PC-9 (cell line): ENCODE measurements at regions not wholly inside any gene's neighbourhood (a gene's known extent, or its start where the extent isn't known, plus 50 kb on each side); places are given as distances from the start of the nearest gene placed in this dataset.

Experiments used
- CTCF ChIP-seq: fragments of 200-600 bp; sonication (generic); conservative IDR thresholded peaks from 2 replicates; pipeline ENCODE4 v1.6.1; 2017; ENCODE audit warnings: mixed run types, antibody characterized with exemption, mild to moderate bottlenecking, moderate library complexity
- EZH2 ChIP-seq: fragments of 200-600 bp; sonication (generic); IDR thresholded peaks from 2 replicates; pipeline ENCODE4 v1.8.0; 2017; ENCODE audit warnings: antibody characterized with exemption, low read depth

GRCh38 chr13:106003651-106004050 lies 531.8 kb downstream of the EFNB2 start:
- TF ChIP-seq CTCF, result no peak
- TF ChIP-seq EZH2, result no peak
